ENCODE measurements at regions not wholly inside any gene's neighbourhood (a gene's known extent, or its start where the extent isn't known, plus 50 kb on each side); places are given as distances from the start of the nearest gene placed in this dataset.

DNA sequence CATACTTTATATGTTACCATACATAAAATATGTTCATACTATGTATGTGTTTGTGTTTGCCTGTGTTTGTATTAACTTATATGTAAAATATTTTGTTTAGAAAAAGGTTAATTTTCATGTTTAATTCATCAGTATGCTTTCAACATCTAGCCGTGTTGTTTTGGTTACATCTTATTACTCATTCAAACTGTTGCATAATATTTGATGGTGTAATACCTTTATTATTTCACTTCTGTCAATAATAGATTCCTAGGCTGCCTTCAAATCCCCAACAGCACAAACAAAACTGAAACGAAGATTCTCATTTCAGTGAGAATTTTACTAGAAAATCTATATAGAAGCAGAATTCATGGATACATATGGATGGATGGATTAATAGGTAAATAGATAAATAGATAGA, 462.3 kb upstream of the ADGRL3 start:
- Histone ChIP-seq H3K9me3 (ENCODE audit: control insufficient read depth in 2 of 2, low read length in 2 of 2) (no peaks in the 10 kb centered on the region), H3K27ac (ENCODE audit: low read depth in 2 of 2, low read length in 2 of 2) (no peak overlapping the region), H3K4me1 (ENCODE audit: control insufficient read depth in 2 of 2, insufficient read depth in 2 of 2, low read length in 2 of 2) (no peaks in the 10 kb centered on the region), H3K4me3 (ENCODE audit: low read length in 2 of 2) (no peak overlapping the region), H3K36me3 (ENCODE audit: control insufficient read depth in 2 of 2, insufficient read depth in 2 of 2, low read length in 2 of 2) (no peaks in the 10 kb centered on the region), H3K9ac (ENCODE audit: low read depth in 1 of 2, low read length in 2 of 2) (no peak overlapping the region), H3K27me3 (ENCODE audit: control insufficient read depth in 2 of 2, insufficient read depth in 2 of 2, low read length in 2 of 2) (no peaks in the 10 kb centered on the region)

DNA sequence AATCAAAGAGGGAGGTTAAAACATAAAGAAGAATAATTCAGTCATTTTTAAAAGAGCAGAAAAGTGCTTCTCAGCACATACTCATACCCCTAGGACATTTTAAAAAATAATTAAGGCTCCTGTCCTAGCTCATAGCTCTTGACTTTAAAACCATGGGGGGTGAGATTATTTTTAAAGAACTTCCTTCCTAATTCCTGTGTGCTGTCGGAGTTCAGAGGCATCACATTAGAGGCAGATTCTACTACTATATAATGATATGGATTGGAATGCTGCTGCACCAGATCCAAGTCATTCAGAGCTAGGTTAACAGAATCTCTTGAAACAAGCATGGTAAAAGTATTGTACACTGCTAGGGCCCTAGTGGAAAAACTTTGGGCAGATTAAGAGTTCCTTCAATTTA, 456.5 kb upstream of the ADGRL3 start:
- no peaks in the 10 kb centered on the region for H3K9me3 ChIP-seq (ENCODE audit: control insufficient read depth in 2 of 2, low read length in 2 of 2)
- no peak overlapping the region for H3K4me3 ChIP-seq (ENCODE audit: low read length in 2 of 2)
- no peak overlapping the region for H3K9ac ChIP-seq (ENCODE audit: low read depth in 1 of 2, low read length in 2 of 2)
- H3K4me1 ChIP-seq (ENCODE audit: control insufficient read depth in 2 of 2, insufficient read depth in 2 of 2, low read length in 2 of 2), result no peaks in the 10 kb centered on the region
- H3K36me3 ChIP-seq (ENCODE audit: control insufficient read depth in 2 of 2, insufficient read depth in 2 of 2, low read length in 2 of 2), result no peaks in the 10 kb centered on the region
- H3K27ac ChIP-seq (ENCODE audit: low read depth in 2 of 2, low read length in 2 of 2), result no peak overlapping the region
- H3K27me3 ChIP-seq (ENCODE audit: control insufficient read depth in 2 of 2, insufficient read depth in 2 of 2, low read length in 2 of 2), result no peaks in the 10 kb centered on the region

DNA sequence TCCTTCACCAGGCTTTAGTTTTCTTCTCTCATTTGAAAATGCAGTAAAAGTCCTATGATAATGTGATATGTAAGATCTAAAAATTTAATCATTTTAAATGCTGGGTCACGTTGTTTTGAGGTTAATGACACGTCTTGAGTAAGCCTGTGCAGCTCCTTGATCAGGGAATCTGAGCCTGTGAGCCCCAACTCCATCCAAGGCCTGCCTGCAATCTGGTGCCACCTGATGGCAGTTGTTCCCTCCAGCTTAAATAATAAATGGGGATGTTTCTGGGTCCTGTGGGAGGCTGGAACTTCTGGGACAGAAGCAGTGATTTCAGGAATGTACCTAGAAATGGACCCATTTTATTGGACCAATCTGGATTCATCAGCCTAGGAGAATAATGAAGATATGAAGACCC, 455.4 kb upstream of the ADGRL3 start:
- Histone ChIP-seq H3K27me3 (ENCODE audit: control insufficient read depth in 2 of 2, insufficient read depth in 2 of 2, low read length in 2 of 2) (no peaks in the 10 kb centered on the region), H3K36me3 (ENCODE audit: control insufficient read depth in 2 of 2, insufficient read depth in 2 of 2, low read length in 2 of 2) (no peaks in the 10 kb centered on the region), H3K9me3 (ENCODE audit: control insufficient read depth in 2 of 2, low read length in 2 of 2) (no peaks in the 10 kb centered on the region), H3K9ac (ENCODE audit: low read depth in 1 of 2, low read length in 2 of 2) (no peak overlapping the region), H3K27ac (ENCODE audit: low read depth in 2 of 2, low read length in 2 of 2) (no peak overlapping the region), H3K4me1 (ENCODE audit: control insufficient read depth in 2 of 2, insufficient read depth in 2 of 2, low read length in 2 of 2) (no peaks in the 10 kb centered on the region), H3K4me3 (ENCODE audit: low read length in 2 of 2) (no peak overlapping the region)

GRCh38 chr4:60745800-60746571, 454.1 kb upstream of the ADGRL3 start:
- H3K9me3 ChIP-seq (ENCODE audit: control insufficient read depth in 2 of 2, low read length in 2 of 2), result no peaks in the 10 kb centered on the region

DNA sequence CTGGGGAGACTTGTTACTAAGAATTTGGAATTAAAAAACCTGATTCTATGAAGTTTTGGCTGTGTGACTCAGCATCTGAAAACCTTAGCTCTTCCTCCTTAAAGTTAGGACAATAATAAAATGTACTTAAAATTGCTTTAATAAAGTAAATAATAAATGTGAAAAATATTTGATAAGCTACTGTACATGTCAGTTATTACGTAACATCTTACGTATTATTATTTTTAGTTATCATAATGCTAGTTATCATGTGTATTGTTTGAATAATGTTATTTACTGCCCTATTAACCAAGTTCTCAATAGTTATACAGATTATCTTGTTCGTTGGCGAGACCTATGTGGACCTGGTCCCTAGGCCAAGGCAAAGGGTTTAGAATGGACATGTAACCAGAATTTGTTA, 449.2 kb upstream of the ADGRL3 start:
- H3K36me3 ChIP-seq (ENCODE audit: control insufficient read depth in 2 of 2, insufficient read depth in 2 of 2, low read length in 2 of 2), result no peaks in the 10 kb centered on the region
- H3K27ac ChIP-seq (ENCODE audit: low read depth in 2 of 2, low read length in 2 of 2), result no peak overlapping the region

More at GRCh38 chr4:60745800-60746571, 454.1 kb upstream of the ADGRL3 start:
- H3K9ac ChIP-seq (ENCODE audit: low read depth in 1 of 2, low read length in 2 of 2), result no peak overlapping the region
- no peak overlapping the region for H3K4me3 ChIP-seq (ENCODE audit: low read length in 2 of 2)
- no peak overlapping the region for H3K27ac ChIP-seq (ENCODE audit: low read depth in 2 of 2, low read length in 2 of 2)
- H3K4me1 ChIP-seq (ENCODE audit: control insufficient read depth in 2 of 2, insufficient read depth in 2 of 2, low read length in 2 of 2), result no peaks in the 10 kb centered on the region
- no peaks in the 10 kb centered on the region for H3K27me3 ChIP-seq (ENCODE audit: control insufficient read depth in 2 of 2, insufficient read depth in 2 of 2, low read length in 2 of 2)
- no peaks in the 10 kb centered on the region for H3K36me3 ChIP-seq (ENCODE audit: control insufficient read depth in 2 of 2, insufficient read depth in 2 of 2, low read length in 2 of 2)

GRCh38 chr4:60757986-60758680, 442.0 kb upstream of the ADGRL3 start:
- no peaks in the 10 kb centered on the region for H3K27me3 ChIP-seq (ENCODE audit: control insufficient read depth in 2 of 2, insufficient read depth in 2 of 2, low read length in 2 of 2)
- no peak overlapping the region for H3K27ac ChIP-seq (ENCODE audit: low read depth in 2 of 2, low read length in 2 of 2)
- H3K9ac ChIP-seq (ENCODE audit: low read depth in 1 of 2, low read length in 2 of 2), result no peak overlapping the region
- H3K36me3 ChIP-seq (ENCODE audit: control insufficient read depth in 2 of 2, insufficient read depth in 2 of 2, low read length in 2 of 2), result no peaks in the 10 kb centered on the region
- H3K4me3 ChIP-seq (ENCODE audit: low read length in 2 of 2), result no peak overlapping the region
- H3K9me3 ChIP-seq (ENCODE audit: control insufficient read depth in 2 of 2, low read length in 2 of 2), result no peaks in the 10 kb centered on the region
- H3K4me1 ChIP-seq (ENCODE audit: control insufficient read depth in 2 of 2, insufficient read depth in 2 of 2, low read length in 2 of 2), result no peaks in the 10 kb centered on the region

More for the DNA sequence above, 449.2 kb upstream of the ADGRL3 start:
- H3K9ac ChIP-seq (ENCODE audit: low read depth in 1 of 2, low read length in 2 of 2), result no peak overlapping the region
- no peaks in the 10 kb centered on the region for H3K27me3 ChIP-seq (ENCODE audit: control insufficient read depth in 2 of 2, insufficient read depth in 2 of 2, low read length in 2 of 2)
- no peak overlapping the region for H3K4me3 ChIP-seq (ENCODE audit: low read length in 2 of 2)
- H3K4me1 ChIP-seq (ENCODE audit: control insufficient read depth in 2 of 2, insufficient read depth in 2 of 2, low read length in 2 of 2), result no peaks in the 10 kb centered on the region
- H3K9me3 ChIP-seq (ENCODE audit: control insufficient read depth in 2 of 2, low read length in 2 of 2), result no peaks in the 10 kb centered on the region

DNA sequence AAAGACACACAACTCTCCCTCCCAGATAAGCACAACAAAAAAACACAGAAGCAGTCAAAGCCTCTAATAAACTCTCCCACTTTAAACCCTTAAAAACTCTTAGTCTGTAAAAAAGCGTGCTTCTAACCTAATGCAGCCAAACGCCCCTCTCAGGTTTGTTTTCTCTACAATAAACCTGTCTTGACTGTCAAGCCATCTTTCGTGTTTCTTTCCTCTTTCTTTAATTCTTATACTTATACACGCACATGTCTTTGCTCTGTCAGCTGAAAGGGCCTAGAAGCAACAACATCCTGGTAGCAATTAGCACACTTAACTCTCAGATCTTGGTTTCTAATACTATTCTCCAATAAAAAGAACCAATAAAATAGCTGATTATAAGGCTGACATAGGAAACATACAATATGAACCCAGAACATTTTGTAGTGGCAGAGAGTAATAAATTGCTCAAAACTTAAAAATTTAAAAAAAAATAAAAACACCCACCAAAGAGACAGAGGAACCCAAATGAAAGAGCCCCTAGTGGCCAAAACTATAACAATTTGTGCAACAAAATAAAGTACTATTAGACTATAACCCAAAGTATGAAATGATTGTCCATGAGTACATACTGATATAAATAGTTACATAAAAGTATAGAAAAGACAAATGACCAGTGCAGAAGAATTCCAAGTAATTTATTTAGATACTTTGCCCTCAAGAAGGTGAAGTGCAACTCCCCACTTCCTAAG, 440.4 kb upstream of the ADGRL3 start:
- Histone ChIP-seq H3K36me3 (ENCODE audit: control insufficient read depth in 2 of 2, insufficient read depth in 2 of 2, low read length in 2 of 2) (no peaks in the 10 kb centered on the region), H3K4me3 (ENCODE audit: low read length in 2 of 2) (no peak overlapping the region), H3K4me1 (ENCODE audit: control insufficient read depth in 2 of 2, insufficient read depth in 2 of 2, low read length in 2 of 2) (no peaks in the 10 kb centered on the region), H3K27ac (ENCODE audit: low read depth in 2 of 2, low read length in 2 of 2) (no peak overlapping the region), H3K9me3 (ENCODE audit: control insufficient read depth in 2 of 2, low read length in 2 of 2) (no peaks in the 10 kb centered on the region), H3K9ac (ENCODE audit: low read depth in 1 of 2, low read length in 2 of 2) (no peak overlapping the region), H3K27me3 (ENCODE audit: control insufficient read depth in 2 of 2, insufficient read depth in 2 of 2, low read length in 2 of 2) (no peaks in the 10 kb centered on the region)

GRCh38 chr4:60780874-60781273, 419.3 kb upstream of the ADGRL3 start:
- no peaks in the 10 kb centered on the region for H3K36me3 ChIP-seq (ENCODE audit: control insufficient read depth in 2 of 2, insufficient read depth in 2 of 2, low read length in 2 of 2)
- H3K9me3 ChIP-seq (ENCODE audit: control insufficient read depth in 2 of 2, low read length in 2 of 2), result no peaks in the 10 kb centered on the region
- no peaks in the 10 kb centered on the region for H3K4me1 ChIP-seq (ENCODE audit: control insufficient read depth in 2 of 2, insufficient read depth in 2 of 2, low read length in 2 of 2)
- H3K4me3 ChIP-seq (ENCODE audit: low read length in 2 of 2), result no peak overlapping the region
- no peak overlapping the region for H3K9ac ChIP-seq (ENCODE audit: low read depth in 1 of 2, low read length in 2 of 2)
- no peak overlapping the region for H3K27ac ChIP-seq (ENCODE audit: low read depth in 2 of 2, low read length in 2 of 2)
- H3K27me3 ChIP-seq (ENCODE audit: control insufficient read depth in 2 of 2, insufficient read depth in 2 of 2, low read length in 2 of 2), result no peaks in the 10 kb centered on the region

DNA sequence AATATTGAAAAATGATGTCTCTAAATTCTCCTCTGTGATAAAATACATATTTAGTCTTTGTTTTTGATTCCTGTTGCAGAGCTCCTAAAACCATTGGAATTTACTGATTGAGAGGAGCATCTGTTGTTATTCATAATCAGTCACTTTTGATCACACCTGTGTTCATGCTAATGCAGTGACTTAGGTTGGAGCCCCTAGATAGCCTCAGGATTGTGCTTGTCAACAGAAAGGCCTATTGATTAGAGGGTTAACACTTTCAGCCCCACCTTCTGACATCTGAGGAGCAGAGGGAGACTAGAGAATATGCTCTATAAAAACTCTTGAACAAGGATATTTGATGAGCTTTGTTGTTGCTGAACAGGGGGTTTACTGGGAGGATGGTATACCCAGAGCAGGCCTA, 409.5 kb upstream of the ADGRL3 start:
- Histone ChIP-seq H3K36me3 (ENCODE audit: control insufficient read depth in 2 of 2, insufficient read depth in 2 of 2, low read length in 2 of 2) (no peaks in the 10 kb centered on the region), H3K27me3 (ENCODE audit: control insufficient read depth in 2 of 2, insufficient read depth in 2 of 2, low read length in 2 of 2) (no peaks in the 10 kb centered on the region)

GRCh38 chr4:60794372-60794771, 405.8 kb upstream of the ADGRL3 start:
- Histone ChIP-seq H3K27ac (ENCODE audit: low read depth in 2 of 2, low read length in 2 of 2) (no peak overlapping the region), H3K9me3 (ENCODE audit: control insufficient read depth in 2 of 2, low read length in 2 of 2) (no peaks in the 10 kb centered on the region)

More for the DNA sequence above, 409.5 kb upstream of the ADGRL3 start:
- Histone ChIP-seq H3K27ac (ENCODE audit: low read depth in 2 of 2, low read length in 2 of 2) (no peak overlapping the region), H3K4me1 (ENCODE audit: control insufficient read depth in 2 of 2, insufficient read depth in 2 of 2, low read length in 2 of 2) (no peaks in the 10 kb centered on the region), H3K9ac (ENCODE audit: low read depth in 1 of 2, low read length in 2 of 2) (no peak overlapping the region), H3K4me3 (ENCODE audit: low read length in 2 of 2) (no peak overlapping the region), H3K9me3 (ENCODE audit: control insufficient read depth in 2 of 2, low read length in 2 of 2) (no peaks in the 10 kb centered on the region)

More at GRCh38 chr4:60794372-60794771, 405.8 kb upstream of the ADGRL3 start:
- no peaks in the 10 kb centered on the region for H3K27me3 ChIP-seq (ENCODE audit: control insufficient read depth in 2 of 2, insufficient read depth in 2 of 2, low read length in 2 of 2)
- H3K4me3 ChIP-seq (ENCODE audit: low read length in 2 of 2), result no peak overlapping the region
- H3K36me3 ChIP-seq (ENCODE audit: control insufficient read depth in 2 of 2, insufficient read depth in 2 of 2, low read length in 2 of 2), result no peaks in the 10 kb centered on the region
- no peaks in the 10 kb centered on the region for H3K4me1 ChIP-seq (ENCODE audit: control insufficient read depth in 2 of 2, insufficient read depth in 2 of 2, low read length in 2 of 2)
- no peak overlapping the region for H3K9ac ChIP-seq (ENCODE audit: low read depth in 1 of 2, low read length in 2 of 2)

Measured in mucosa of rectum (tissue), 2 donors.